ENCODE measurements at regions not wholly inside any gene's neighbourhood (a gene's known extent, or its start where the extent isn't known, plus 50 kb on each side); places are given as distances from the start of the nearest gene placed in this dataset.
"Not testable (repeated sequence)": the region's sequence is repeated elsewhere in the genome, so short reads cannot be mapped to it uniquely, and the experiment has no call there.

GRCh38 chr2:175793648-175794047 lies 208.4 kb downstream of the LNPK start:
- DNase-seq (ENCODE audit: low read depth), result no peak
- H3K4me3 ChIP-seq (ENCODE audit: low read depth, low read length), result no peak overlapping the region
- TF ChIP-seq, protein P1, sequence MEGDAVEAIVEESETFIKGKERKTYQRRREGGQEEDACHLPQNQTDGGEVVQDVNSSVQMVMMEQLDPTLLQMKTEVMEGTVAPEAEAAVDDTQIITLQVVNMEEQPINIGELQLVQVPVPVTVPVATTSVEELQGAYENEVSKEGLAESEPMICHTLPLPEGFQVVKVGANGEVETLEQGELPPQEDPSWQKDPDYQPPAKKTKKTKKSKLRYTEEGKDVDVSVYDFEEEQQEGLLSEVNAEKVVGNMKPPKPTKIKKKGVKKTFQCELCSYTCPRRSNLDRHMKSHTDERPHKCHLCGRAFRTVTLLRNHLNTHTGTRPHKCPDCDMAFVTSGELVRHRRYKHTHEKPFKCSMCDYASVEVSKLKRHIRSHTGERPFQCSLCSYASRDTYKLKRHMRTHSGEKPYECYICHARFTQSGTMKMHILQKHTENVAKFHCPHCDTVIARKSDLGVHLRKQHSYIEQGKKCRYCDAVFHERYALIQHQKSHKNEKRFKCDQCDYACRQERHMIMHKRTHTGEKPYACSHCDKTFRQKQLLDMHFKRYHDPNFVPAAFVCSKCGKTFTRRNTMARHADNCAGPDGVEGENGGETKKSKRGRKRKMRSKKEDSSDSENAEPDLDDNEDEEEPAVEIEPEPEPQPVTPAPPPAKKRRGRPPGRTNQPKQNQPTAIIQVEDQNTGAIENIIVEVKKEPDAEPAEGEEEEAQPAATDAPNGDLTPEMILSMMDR (IDR thresholded peaks at IDR 0.05; ENCODE audit: insufficient read depth, low read length), result no peak

DNA sequence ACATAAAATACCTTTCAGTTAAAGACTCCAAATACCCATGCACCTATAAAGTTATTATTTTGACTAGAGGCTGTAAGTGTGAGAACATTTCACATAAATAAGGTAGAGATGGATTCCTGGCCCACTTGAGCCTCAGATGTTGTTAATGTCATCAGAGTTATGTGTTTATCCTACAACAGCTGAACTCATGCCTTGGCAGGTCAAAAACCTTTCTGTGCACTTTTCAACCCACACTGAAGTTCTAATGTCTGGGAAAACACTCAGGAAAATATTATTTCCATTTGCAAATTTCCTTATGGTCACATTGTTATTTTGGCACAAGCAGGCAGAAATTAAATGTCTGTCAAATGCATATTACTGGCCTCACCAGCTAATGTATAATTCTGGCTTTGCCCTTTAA lies 209.2 kb downstream of the LNPK start:
- DNase-seq (ENCODE audit: low read depth), result no peak
- TF ChIP-seq, protein P1 (IDR thresholded peaks at IDR 0.05; ENCODE audit: insufficient read depth, low read length), result no peak
- no peak overlapping the region for H3K4me3 ChIP-seq (ENCODE audit: low read depth, low read length)

DNA sequence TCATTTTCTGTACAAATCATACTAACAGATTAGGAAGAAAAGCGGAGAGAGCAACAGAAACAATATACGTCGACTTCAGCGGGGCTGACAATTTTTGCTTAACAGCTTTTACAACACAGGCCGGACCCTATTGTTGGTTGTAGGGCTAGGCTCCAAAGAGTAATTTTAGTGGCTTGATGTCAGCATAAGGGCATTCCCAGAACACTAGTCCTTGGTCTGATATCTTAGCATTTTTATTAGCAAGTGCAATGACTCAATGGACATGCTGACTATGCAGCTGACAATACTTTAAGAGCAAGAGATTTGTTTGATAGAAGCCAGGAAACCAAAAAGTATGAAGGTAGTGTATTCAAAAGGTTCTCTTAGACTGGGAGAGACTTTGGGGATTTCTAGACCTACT lies 209.9 kb downstream of the LNPK start:
- TF ChIP-seq, protein P1 (IDR thresholded peaks at IDR 0.05; ENCODE audit: insufficient read depth, low read length), result no peak
- DNase-seq (ENCODE audit: low read depth), result peak; percentile 47
- no peak overlapping the region for H3K4me3 ChIP-seq (ENCODE audit: low read depth, low read length)

DNA sequence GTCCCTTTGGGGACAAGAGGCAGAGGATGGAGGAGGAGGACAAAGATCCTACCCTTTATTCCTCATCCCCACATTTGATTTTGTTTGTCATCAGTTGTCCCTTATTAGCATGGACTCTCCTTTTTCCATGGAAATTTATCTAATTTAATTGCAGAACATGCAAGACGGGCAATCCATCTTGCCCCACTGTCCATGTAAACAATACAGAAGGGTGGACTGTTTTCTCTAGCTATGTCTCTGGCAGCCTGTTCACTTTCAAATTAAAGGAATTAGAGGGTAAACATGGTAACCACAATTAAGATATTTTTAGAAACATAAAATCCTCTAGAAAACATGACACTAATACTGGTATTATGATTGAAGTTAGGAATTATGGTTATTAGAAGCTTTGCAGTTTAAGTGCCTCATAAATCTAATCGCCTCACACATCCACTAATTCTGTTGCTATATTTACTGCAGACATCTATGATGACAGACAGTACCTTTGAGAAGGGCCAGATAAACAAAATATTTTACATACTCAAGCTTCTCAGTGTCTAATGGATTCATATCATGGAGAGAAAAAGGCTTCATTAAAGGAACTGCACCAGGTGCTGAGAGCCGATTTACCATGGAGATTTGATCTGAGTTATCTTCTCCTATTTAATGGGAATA lies 215.5 kb downstream of the LNPK start:
- no peak overlapping the region for H3K4me3 ChIP-seq (ENCODE audit: low read depth, low read length)
- no peak for DNase-seq (ENCODE audit: low read depth)
- TF ChIP-seq, protein P1 (IDR thresholded peaks at IDR 0.05; ENCODE audit: insufficient read depth, low read length), result no peak

DNA sequence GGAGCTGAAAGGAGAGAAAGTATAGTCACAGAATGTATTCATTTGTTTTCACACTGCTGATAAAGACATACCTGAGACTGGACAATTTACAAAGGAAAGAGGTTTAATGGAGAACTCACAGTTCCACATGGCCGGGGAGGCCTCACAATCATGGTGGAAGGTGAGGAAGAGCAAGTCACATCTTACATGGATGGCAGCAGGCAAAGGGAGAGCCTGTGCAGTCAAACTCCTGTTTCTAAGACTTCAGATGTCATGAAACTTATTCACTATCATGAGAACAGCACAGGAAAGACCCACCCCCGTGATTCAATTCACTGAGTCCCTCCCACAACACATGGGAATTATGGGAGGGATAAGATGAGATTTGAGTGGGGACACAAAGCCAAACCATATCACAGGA lies 224.7 kb downstream of the LNPK start:
- DNase-seq (ENCODE audit: low read depth); H3K4me3 ChIP-seq (ENCODE audit: low read depth, low read length): not testable (repeated sequence)

- DNase-seq (ENCODE audit: low read depth), result peak; percentile 6
- H3K4me3 ChIP-seq (ENCODE audit: low read depth, low read length), result no peak overlapping the region
- TF ChIP-seq, protein P1 (IDR thresholded peaks at IDR 0.05; ENCODE audit: insufficient read depth, low read length), result no peak
These were observed 232.9 kb downstream of the LNPK start for GRCh38 chr2:175769200-175769599.

- H3K4me3 ChIP-seq (ENCODE audit: low read depth, low read length), result no peak overlapping the region
- peak; percentile 69 for DNase-seq (ENCODE audit: low read depth)
- TF ChIP-seq, protein P1 (IDR thresholded peaks at IDR 0.05; ENCODE audit: insufficient read depth, low read length), result no peak
These were observed 235.2 kb downstream of the LNPK start for GRCh38 chr2:175766880-175767279.

Data from fibroblast of the aortic adventitia (primary cell).